ENCODE measurements at regions not wholly inside any gene's neighbourhood (a gene's known extent, or its start where the extent isn't known, plus 50 kb on each side); places are given as distances from the start of the nearest gene placed in this dataset.

- no peaks in the 10 kb centered on the region for H3K9me3 ChIP-seq (ENCODE audit: control insufficient read depth, low read length)
- no peak for DNase-seq (ENCODE audit: low read depth)
- H3K36me3 ChIP-seq (ENCODE audit: control insufficient read depth, insufficient read depth, low read length, severe bottlenecking) = no peaks in the 10 kb centered on the region
- no peaks in the 10 kb centered on the region for H3K4me1 ChIP-seq (ENCODE audit: control insufficient read depth, insufficient read depth, low read length)
- H3K27me3 ChIP-seq (replicated peaks; ENCODE audit: control insufficient read depth, insufficient read depth, low read length) = no peaks in the 10 kb centered on the region
- H3K9ac ChIP-seq (ENCODE audit: low read length) = no peak overlapping the region
- H3K4me3 ChIP-seq (ENCODE audit: low read length) = no peak overlapping the region
These were observed 661.5 kb upstream of the ADGRL4 start for GRCh38 chr1:79667848-79668696.

GRCh38 chr1:79667166-79667565 is 660.6 kb upstream of the ADGRL4 start:
- H3K27me3 ChIP-seq (replicated peaks; ENCODE audit: control insufficient read depth, insufficient read depth, low read length) = no peaks in the 10 kb centered on the region
- no peak overlapping the region for H3K9ac ChIP-seq (ENCODE audit: low read length)
- no peaks in the 10 kb centered on the region for H3K4me1 ChIP-seq (ENCODE audit: control insufficient read depth, insufficient read depth, low read length)
- H3K4me3 ChIP-seq (ENCODE audit: low read length) = no peak overlapping the region
- H3K9me3 ChIP-seq (ENCODE audit: control insufficient read depth, low read length) = no peaks in the 10 kb centered on the region
- DNase-seq (ENCODE audit: low read depth) = no peak
- H3K36me3 ChIP-seq (ENCODE audit: control insufficient read depth, insufficient read depth, low read length, severe bottlenecking) = no peaks in the 10 kb centered on the region

- no peak overlapping the region for H3K9ac ChIP-seq (ENCODE audit: low read length)
- no peaks in the 10 kb centered on the region for H3K9me3 ChIP-seq (ENCODE audit: control insufficient read depth, low read length)
- H3K4me3 ChIP-seq (ENCODE audit: low read length) = no peak overlapping the region
- H3K36me3 ChIP-seq (ENCODE audit: control insufficient read depth, insufficient read depth, low read length, severe bottlenecking) = no peaks in the 10 kb centered on the region
- H3K4me1 ChIP-seq (ENCODE audit: control insufficient read depth, insufficient read depth, low read length) = no peaks in the 10 kb centered on the region
- H3K27me3 ChIP-seq (replicated peaks; ENCODE audit: control insufficient read depth, insufficient read depth, low read length) = no peaks in the 10 kb centered on the region
- peak; percentile 72 for DNase-seq (ENCODE audit: low read depth)
These were observed 657.4 kb upstream of the ADGRL4 start for GRCh38 chr1:79663916-79664315.

GRCh38 chr1:79662596-79662995 is 656.1 kb upstream of the ADGRL4 start:
- H3K4me3 ChIP-seq (ENCODE audit: low read length) = no peak overlapping the region
- H3K4me1 ChIP-seq (ENCODE audit: control insufficient read depth, insufficient read depth, low read length) = peaks cover 10% of the 10 kb centered on the region
- no peaks in the 10 kb centered on the region for H3K36me3 ChIP-seq (ENCODE audit: control insufficient read depth, insufficient read depth, low read length, severe bottlenecking)
- no peaks in the 10 kb centered on the region for H3K9me3 ChIP-seq (ENCODE audit: control insufficient read depth, low read length)
- no peaks in the 10 kb centered on the region for H3K27me3 ChIP-seq (replicated peaks; ENCODE audit: control insufficient read depth, insufficient read depth, low read length)
- H3K9ac ChIP-seq (ENCODE audit: low read length) = no peak overlapping the region
- DNase-seq (ENCODE audit: low read depth) = peak; percentile 12

GRCh38 chr1:79660129-79660528 is 653.6 kb upstream of the ADGRL4 start:
- Histone ChIP-seq H3K27me3 (replicated peaks; ENCODE audit: control insufficient read depth, insufficient read depth, low read length) (no peaks in the 10 kb centered on the region), H3K9me3 (ENCODE audit: control insufficient read depth, low read length) (no peaks in the 10 kb centered on the region), H3K36me3 (ENCODE audit: control insufficient read depth, insufficient read depth, low read length, severe bottlenecking) (no peaks in the 10 kb centered on the region), H3K4me3 (ENCODE audit: low read length) (no peak overlapping the region), H3K9ac (ENCODE audit: low read length) (no peak overlapping the region), H3K4me1 (ENCODE audit: control insufficient read depth, insufficient read depth, low read length) (peaks cover 13% of the 10 kb centered on the region)
- DNase-seq (ENCODE audit: low read depth) = no peak

- H3K27me3 ChIP-seq (replicated peaks; ENCODE audit: control insufficient read depth, insufficient read depth, low read length) = no peaks in the 10 kb centered on the region
- no peaks in the 10 kb centered on the region for H3K36me3 ChIP-seq (ENCODE audit: control insufficient read depth, insufficient read depth, low read length, severe bottlenecking)
- H3K4me3 ChIP-seq (ENCODE audit: low read length) = no peak overlapping the region
- H3K9me3 ChIP-seq (ENCODE audit: control insufficient read depth, low read length) = no peaks in the 10 kb centered on the region
- peaks cover 13% of the 10 kb centered on the region for H3K4me1 ChIP-seq (ENCODE audit: control insufficient read depth, insufficient read depth, low read length)
- DNase-seq (ENCODE audit: low read depth) = peak; percentile 85
- H3K9ac ChIP-seq (ENCODE audit: low read length) = no peak overlapping the region
These were observed 651.6 kb upstream of the ADGRL4 start for GRCh38 chr1:79657951-79658658.

GRCh38 chr1:79655876-79656275 is 649.3 kb upstream of the ADGRL4 start:
- no peak overlapping the region for H3K4me3 ChIP-seq (ENCODE audit: low read length)
- H3K9ac ChIP-seq (ENCODE audit: low read length) = no peak overlapping the region
- DNase-seq (ENCODE audit: low read depth) = no peak
- no peaks in the 10 kb centered on the region for H3K9me3 ChIP-seq (ENCODE audit: control insufficient read depth, low read length)
- H3K27me3 ChIP-seq (replicated peaks; ENCODE audit: control insufficient read depth, insufficient read depth, low read length) = no peaks in the 10 kb centered on the region
- no peaks in the 10 kb centered on the region for H3K36me3 ChIP-seq (ENCODE audit: control insufficient read depth, insufficient read depth, low read length, severe bottlenecking)
- peaks cover 13% of the 10 kb centered on the region for H3K4me1 ChIP-seq (ENCODE audit: control insufficient read depth, insufficient read depth, low read length)

GRCh38 chr1:79652426-79652825 is 645.9 kb upstream of the ADGRL4 start:
- no peaks in the 10 kb centered on the region for H3K9me3 ChIP-seq (ENCODE audit: control insufficient read depth, low read length)
- H3K4me3 ChIP-seq (ENCODE audit: low read length) = no peak overlapping the region
- no peaks in the 10 kb centered on the region for H3K27me3 ChIP-seq (replicated peaks; ENCODE audit: control insufficient read depth, insufficient read depth, low read length)
- no peak for DNase-seq (ENCODE audit: low read depth)
- H3K36me3 ChIP-seq (ENCODE audit: control insufficient read depth, insufficient read depth, low read length, severe bottlenecking) = no peaks in the 10 kb centered on the region
- peaks cover 1% of the 10 kb centered on the region for H3K4me1 ChIP-seq (ENCODE audit: control insufficient read depth, insufficient read depth, low read length)
- no peak overlapping the region for H3K9ac ChIP-seq (ENCODE audit: low read length)

- Histone ChIP-seq H3K4me1 (ENCODE audit: control insufficient read depth, insufficient read depth, low read length) (no peaks in the 10 kb centered on the region), H3K27me3 (replicated peaks; ENCODE audit: control insufficient read depth, insufficient read depth, low read length) (no peaks in the 10 kb centered on the region), H3K36me3 (ENCODE audit: control insufficient read depth, insufficient read depth, low read length, severe bottlenecking) (no peaks in the 10 kb centered on the region), H3K9me3 (ENCODE audit: control insufficient read depth, low read length) (no peaks in the 10 kb centered on the region), H3K4me3 (ENCODE audit: low read length) (no peak overlapping the region), H3K9ac (ENCODE audit: low read length) (no peak overlapping the region)
- no peak for DNase-seq (ENCODE audit: low read depth)
These were observed 641.6 kb upstream of the ADGRL4 start for GRCh38 chr1:79648126-79648525.

- Histone ChIP-seq H3K36me3 (ENCODE audit: control insufficient read depth, insufficient read depth, low read length, severe bottlenecking) (no peaks in the 10 kb centered on the region), H3K4me1 (ENCODE audit: control insufficient read depth, insufficient read depth, low read length) (no peaks in the 10 kb centered on the region), H3K9ac (ENCODE audit: low read length) (no peak overlapping the region), H3K9me3 (ENCODE audit: control insufficient read depth, low read length) (no peaks in the 10 kb centered on the region), H3K4me3 (ENCODE audit: low read length) (no peak overlapping the region), H3K27me3 (replicated peaks; ENCODE audit: control insufficient read depth, insufficient read depth, low read length) (no peaks in the 10 kb centered on the region)
- no peak for DNase-seq (ENCODE audit: low read depth)
These were observed 640.4 kb upstream of the ADGRL4 start for GRCh38 chr1:79646880-79647279.

- H3K4me1 ChIP-seq (ENCODE audit: control insufficient read depth, insufficient read depth, low read length) = peaks cover 3% of the 10 kb centered on the region
- DNase-seq (ENCODE audit: low read depth) = no peak
These were observed 631.9 kb upstream of the ADGRL4 start for GRCh38 chr1:79638382-79638781.

More at GRCh38 chr1:79638382-79638781, 631.9 kb upstream of the ADGRL4 start:
- no peak overlapping the region for H3K9ac ChIP-seq (ENCODE audit: low read length)
- no peaks in the 10 kb centered on the region for H3K36me3 ChIP-seq (ENCODE audit: control insufficient read depth, insufficient read depth, low read length, severe bottlenecking)
- no peaks in the 10 kb centered on the region for H3K27me3 ChIP-seq (replicated peaks; ENCODE audit: control insufficient read depth, insufficient read depth, low read length)
- H3K9me3 ChIP-seq (ENCODE audit: control insufficient read depth, low read length) = no peaks in the 10 kb centered on the region
- no peak overlapping the region for H3K4me3 ChIP-seq (ENCODE audit: low read length)

Data from adipocyte (in vitro differentiated cells).